ENCODE measurements at regions not wholly inside any gene's neighbourhood (a gene's known extent, or its start where the extent isn't known, plus 50 kb on each side); places are given as distances from the start of the nearest gene placed in this dataset.

GRCh38 chr7:69435711-69436110 is 162.6 kb upstream of the AUTS2 start:
- no peaks in the 10 kb centered on the region for H3K27me3 ChIP-seq (ENCODE audit: insufficient read depth, low read depth, severe bottlenecking)
- DNase-seq = no peak
- no peak overlapping the region for H3K27ac ChIP-seq
- TF ChIP-seq, protein P1, sequence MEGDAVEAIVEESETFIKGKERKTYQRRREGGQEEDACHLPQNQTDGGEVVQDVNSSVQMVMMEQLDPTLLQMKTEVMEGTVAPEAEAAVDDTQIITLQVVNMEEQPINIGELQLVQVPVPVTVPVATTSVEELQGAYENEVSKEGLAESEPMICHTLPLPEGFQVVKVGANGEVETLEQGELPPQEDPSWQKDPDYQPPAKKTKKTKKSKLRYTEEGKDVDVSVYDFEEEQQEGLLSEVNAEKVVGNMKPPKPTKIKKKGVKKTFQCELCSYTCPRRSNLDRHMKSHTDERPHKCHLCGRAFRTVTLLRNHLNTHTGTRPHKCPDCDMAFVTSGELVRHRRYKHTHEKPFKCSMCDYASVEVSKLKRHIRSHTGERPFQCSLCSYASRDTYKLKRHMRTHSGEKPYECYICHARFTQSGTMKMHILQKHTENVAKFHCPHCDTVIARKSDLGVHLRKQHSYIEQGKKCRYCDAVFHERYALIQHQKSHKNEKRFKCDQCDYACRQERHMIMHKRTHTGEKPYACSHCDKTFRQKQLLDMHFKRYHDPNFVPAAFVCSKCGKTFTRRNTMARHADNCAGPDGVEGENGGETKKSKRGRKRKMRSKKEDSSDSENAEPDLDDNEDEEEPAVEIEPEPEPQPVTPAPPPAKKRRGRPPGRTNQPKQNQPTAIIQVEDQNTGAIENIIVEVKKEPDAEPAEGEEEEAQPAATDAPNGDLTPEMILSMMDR (IDR thresholded peaks at IDR 0.05; ENCODE audit: low read depth, low read length) = no peak
- H3K36me3 ChIP-seq = no peaks in the 10 kb centered on the region
- H3K4me3 ChIP-seq (ENCODE audit: low read depth, low read length) = no peak overlapping the region
- H3K9me3 ChIP-seq (ENCODE audit: severe bottlenecking) = no peaks in the 10 kb centered on the region

- no peaks in the 10 kb centered on the region for H3K27me3 ChIP-seq (ENCODE audit: insufficient read depth, low read depth, severe bottlenecking)
- H3K4me3 ChIP-seq (ENCODE audit: low read depth, low read length) = no peak overlapping the region
- H3K36me3 ChIP-seq = no peaks in the 10 kb centered on the region
- H3K27ac ChIP-seq = no peak overlapping the region
- no peaks in the 10 kb centered on the region for H3K9me3 ChIP-seq (ENCODE audit: severe bottlenecking)
- TF ChIP-seq, protein P1 (IDR thresholded peaks at IDR 0.05; ENCODE audit: low read depth, low read length) = no peak
- DNase-seq = no peak
These were observed 161.3 kb upstream of the AUTS2 start for GRCh38 chr7:69436946-69437345.

GRCh38 chr7:69438584-69439412 is 159.5 kb upstream of the AUTS2 start:
- no peak for DNase-seq
- Histone ChIP-seq H3K27ac (no peak overlapping the region), H3K9me3 (ENCODE audit: severe bottlenecking) (no peaks in the 10 kb centered on the region), H3K4me3 (ENCODE audit: low read depth, low read length) (no peak overlapping the region), H3K27me3 (ENCODE audit: insufficient read depth, low read depth, severe bottlenecking) (no peaks in the 10 kb centered on the region), H3K36me3 (no peaks in the 10 kb centered on the region)
- TF ChIP-seq, protein P1 (IDR thresholded peaks at IDR 0.05; ENCODE audit: low read depth, low read length) = no peak

GRCh38 chr7:69439636-69440325 is 158.5 kb upstream of the AUTS2 start:
- H3K9me3 ChIP-seq (ENCODE audit: severe bottlenecking) = no peaks in the 10 kb centered on the region
- H3K36me3 ChIP-seq = no peaks in the 10 kb centered on the region
- H3K4me3 ChIP-seq (ENCODE audit: low read depth, low read length) = no peak overlapping the region
- TF ChIP-seq, protein P1 (IDR thresholded peaks at IDR 0.05; ENCODE audit: low read depth, low read length) = no peak
- no peaks in the 10 kb centered on the region for H3K27me3 ChIP-seq (ENCODE audit: insufficient read depth, low read depth, severe bottlenecking)
- DNase-seq = no peak
- no peak overlapping the region for H3K27ac ChIP-seq

- Histone ChIP-seq H3K9me3 (ENCODE audit: severe bottlenecking) (no peaks in the 10 kb centered on the region), H3K4me3 (ENCODE audit: low read depth, low read length) (no peak overlapping the region), H3K27me3 (ENCODE audit: insufficient read depth, low read depth, severe bottlenecking) (no peaks in the 10 kb centered on the region), H3K36me3 (no peaks in the 10 kb centered on the region), H3K27ac (no peak overlapping the region)
- DNase-seq = no peak
- TF ChIP-seq, protein P1 (IDR thresholded peaks at IDR 0.05; ENCODE audit: low read depth, low read length) = no peak
These were observed 157.3 kb upstream of the AUTS2 start for GRCh38 chr7:69440976-69441375.
